ACHN (cell line): ENCODE measurements at regions not wholly inside any gene's neighbourhood (a gene's known extent, or its start where the extent isn't known, plus 50 kb on each side); places are given as distances from the start of the nearest gene placed in this dataset.

Experiments
- DNase-seq: peaks from one replicate; pipeline ENCODE4 v3.0.0-alpha.2; 2015
- in situ Hi-C: cut with HindIII; loops from 2 replicates; pipeline ENCODE4 v1.10.0; 2017; ENCODE audit warnings: low sequenced_read_pairs, low pct_ligation_motif_present, low pct_unique_long_range_greater_than_20kb

DNA sequence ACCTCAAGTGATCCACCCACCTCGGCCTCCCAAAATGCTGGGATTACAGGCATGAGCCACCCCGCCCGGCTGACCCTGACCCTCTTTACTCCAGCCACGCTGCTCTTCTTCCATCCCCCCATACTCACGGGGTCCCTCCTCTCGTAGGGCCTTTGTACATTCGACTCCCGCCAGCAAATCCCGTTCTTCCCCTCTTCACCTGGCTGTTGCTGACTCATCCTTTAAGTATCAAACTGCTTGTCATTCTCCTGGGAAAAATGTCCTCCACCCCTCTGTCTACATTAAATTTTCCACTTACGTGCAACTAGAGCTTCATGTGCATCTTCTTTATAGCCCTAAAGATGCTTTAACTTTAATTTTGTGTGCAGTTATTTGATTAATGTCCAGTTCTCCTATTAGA is 203.1 kb downstream of the OPA1 start:
- in situ Hi-C loops = no loop called here
- no peak for DNase-seq

GRCh38 chr3:193797566-193797965 is 204.6 kb downstream of the OPA1 start:
- in situ Hi-C loops = no loop called here
- DNase-seq = no peak

- DNase-seq = no peak
- in situ Hi-C loops = no loop called here
These were observed 205.0 kb downstream of the OPA1 start for GRCh38 chr3:193798051-193798450.

- no peak for DNase-seq
- in situ Hi-C loops = no loop called here
These were observed 207.4 kb downstream of the OPA1 start for GRCh38 chr3:193800138-193801043.

GRCh38 chr3:193801097-193801496 is 208.1 kb downstream of the OPA1 start:
- in situ Hi-C loops = no loop called here
- no peak for DNase-seq

DNA sequence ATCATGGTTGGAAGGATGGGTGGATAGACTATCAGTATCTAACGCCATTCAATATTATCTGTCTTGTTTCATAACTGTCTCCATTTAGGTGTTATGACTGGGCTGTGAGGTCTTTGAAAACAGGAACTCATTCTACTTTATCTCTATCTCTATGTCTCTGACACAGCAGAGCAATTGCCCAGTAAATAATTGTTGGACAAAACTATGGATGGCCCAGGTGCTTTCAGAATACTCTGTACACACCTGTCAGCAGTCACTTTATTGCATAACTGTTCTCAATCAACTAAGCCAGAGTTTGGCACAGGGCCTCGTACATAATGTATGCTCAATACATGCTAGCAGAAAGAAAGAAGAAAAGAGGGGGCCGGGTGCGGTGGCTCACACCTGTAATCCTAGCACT is 210.3 kb downstream of the OPA1 start:
- DNase-seq = no peak
- in situ Hi-C loops = no loop called here

- DNase-seq = peak; percentile 91
- in situ Hi-C loops = no loop called here
These were observed 212.4 kb downstream of the OPA1 start for GRCh38 chr3:193805448-193805847.

DNA sequence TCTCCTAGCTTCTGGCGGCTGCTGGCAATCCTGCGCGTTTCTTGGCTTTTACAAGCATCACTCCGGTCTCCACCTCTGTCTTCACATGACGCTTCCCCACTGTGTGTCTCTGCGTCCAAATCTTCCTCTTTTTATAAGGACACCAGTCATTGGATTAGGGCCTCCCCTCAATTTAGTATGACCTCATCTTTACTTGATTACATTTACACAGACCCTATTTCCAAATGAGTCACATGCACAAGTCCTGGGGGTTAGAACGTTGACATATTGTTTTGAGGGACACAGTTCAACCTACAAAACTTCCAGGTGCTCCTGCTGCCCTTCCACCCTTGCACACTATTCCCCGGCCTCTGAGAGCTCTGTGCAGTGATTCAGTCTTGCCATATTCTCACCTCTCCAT is 215.3 kb downstream of the OPA1 start:
- in situ Hi-C loops = no loop called here
- no peak for DNase-seq

GRCh38 chr3:193809106-193809505 is 216.1 kb downstream of the OPA1 start:
- no peak for DNase-seq
- in situ Hi-C loops = no loop called here

DNA sequence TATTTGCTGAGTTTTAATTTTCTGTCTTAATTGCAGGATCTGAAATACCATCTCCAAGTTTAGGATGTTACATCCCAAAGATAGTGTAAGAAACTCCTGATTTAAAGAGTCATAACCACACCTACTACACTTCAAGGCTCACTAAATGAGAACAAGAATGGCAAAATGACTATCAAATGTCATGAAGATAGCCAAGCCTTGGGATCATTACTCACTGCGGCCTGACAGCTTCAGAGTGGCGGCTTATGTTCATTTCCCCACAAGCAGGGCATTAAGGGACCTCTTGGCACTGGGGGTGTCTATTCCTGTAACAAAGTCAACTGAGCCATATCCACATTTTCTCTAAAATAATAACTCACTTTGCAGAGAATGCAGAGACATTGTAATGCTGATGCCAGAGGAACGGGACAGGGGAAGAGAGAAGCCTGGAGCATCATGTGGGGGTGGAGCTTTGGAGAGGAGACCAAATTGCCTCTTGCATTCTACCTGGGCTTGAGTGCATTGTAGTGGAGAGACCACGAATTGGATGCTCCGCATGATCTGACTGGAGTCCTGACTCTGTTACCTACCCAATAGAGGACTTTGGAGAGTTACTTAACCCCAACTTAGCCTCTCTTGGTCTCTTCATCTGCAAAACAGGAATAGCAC is 219.2 kb downstream of the OPA1 start:
- in situ Hi-C loops = no loop called here
- DNase-seq = no peak

DNA sequence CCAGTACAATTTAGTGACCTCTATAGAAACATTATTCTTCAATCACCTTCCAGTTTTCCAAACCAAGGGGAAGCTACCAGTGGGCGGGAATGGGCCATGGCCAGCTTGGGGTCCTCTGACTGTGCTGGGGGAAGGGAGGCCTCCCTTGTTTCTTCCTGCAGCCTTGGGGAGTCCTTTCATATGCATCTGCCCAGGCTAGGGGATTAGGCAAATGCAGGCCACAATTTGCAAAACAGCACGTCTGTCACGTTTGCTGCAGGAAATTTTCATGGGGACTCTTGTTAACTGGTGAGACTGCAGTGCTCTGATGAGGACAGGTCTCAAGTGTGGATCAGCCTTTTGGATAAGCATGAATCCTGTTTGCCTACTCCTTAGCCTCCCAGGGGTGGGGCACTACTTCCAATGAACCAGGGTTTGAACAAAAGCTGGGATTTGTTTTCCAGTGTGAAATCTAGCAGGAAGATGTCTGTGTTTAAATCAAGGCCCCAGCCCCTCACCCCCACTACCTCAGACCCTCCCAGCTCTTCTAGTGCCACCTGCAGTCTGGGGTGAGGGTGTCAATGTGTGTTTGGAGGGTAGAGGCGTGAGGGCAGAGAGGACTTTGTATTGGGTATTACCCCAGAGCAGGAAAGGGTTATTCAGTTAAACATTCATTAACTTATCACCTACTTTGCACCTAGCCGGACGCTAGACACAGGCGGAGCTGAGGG is 219.9 kb downstream of the OPA1 start:
- in situ Hi-C loops = no loop called here
- no peak for DNase-seq

- no peak for DNase-seq
These were observed 220.5 kb downstream of the OPA1 start for GRCh38 chr3:193813501-193813830.

GRCh38 chr3:193814166-193814892 is 221.3 kb downstream of the OPA1 start:
- in situ Hi-C loops = no loop called here
- DNase-seq = no peak

More at GRCh38 chr3:193813501-193813830, 220.5 kb downstream of the OPA1 start:
- in situ Hi-C loops = no loop called here

- no peak for DNase-seq
- in situ Hi-C loops = no loop called here
These were observed 222.4 kb downstream of the OPA1 start for GRCh38 chr3:193815246-193816027.

- no peak for DNase-seq
- in situ Hi-C loops = no loop called here
These were observed 223.0 kb downstream of the OPA1 start for GRCh38 chr3:193816028-193816395.

- DNase-seq = no peak
- in situ Hi-C loops = no loop called here
These were observed 223.8 kb downstream of the OPA1 start for GRCh38 chr3:193816656-193817311.

- in situ Hi-C loops = no loop called here
- no peak for DNase-seq
These were observed 226.4 kb downstream of the OPA1 start for GRCh38 chr3:193819117-193820010.
